Fibroblast of peridontal ligament (primary cell): ENCODE measurements at regions not wholly inside any gene's neighbourhood (a gene's known extent, or its start where the extent isn't known, plus 50 kb on each side); places are given as distances from the start of the nearest gene placed in this dataset.
A peak's percentile ranks its signal among the peaks of the same experiment; 100 is the strongest.

ENCODE experiments used
- DNase-seq: peaks from one replicate; pipeline ENCODE4 v3.0.0-alpha.2; 2010; ENCODE audit errors: extremely low read depth

DNA sequence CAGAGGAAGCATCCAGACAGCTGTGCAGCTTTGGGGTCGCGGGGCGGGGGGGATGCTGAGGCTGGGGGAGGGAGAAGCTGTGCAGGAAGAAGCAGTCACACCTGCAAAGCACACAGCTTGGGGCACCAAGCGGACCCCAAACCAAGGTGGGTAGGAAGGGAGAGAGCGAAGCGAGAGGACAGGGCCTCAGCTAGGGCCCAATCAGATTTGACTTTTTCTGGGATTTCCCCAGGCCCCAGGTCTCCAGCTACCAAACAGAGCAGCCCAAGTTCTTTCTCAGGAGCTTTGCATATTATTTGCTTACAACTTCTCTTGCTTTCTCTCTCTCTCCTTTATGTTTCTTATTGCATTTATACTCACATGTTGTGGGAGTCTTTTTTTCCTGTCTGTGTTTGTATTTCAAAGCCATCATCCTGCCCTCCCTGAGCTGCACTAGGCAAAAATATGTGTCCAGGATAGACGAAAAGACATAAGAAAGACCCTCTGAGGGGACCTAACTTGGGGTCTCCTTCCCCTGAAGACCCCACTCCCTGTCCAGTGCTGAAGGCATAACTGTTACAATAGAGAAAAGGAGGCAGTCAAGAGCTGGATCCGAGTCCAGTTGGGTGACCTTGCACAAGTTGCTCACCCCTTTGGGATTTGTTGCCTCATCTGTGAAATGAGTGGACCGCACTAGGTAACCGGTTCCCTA is 50.6 kb upstream of the SMNDC1 start:
- no peak for DNase-seq

DNA sequence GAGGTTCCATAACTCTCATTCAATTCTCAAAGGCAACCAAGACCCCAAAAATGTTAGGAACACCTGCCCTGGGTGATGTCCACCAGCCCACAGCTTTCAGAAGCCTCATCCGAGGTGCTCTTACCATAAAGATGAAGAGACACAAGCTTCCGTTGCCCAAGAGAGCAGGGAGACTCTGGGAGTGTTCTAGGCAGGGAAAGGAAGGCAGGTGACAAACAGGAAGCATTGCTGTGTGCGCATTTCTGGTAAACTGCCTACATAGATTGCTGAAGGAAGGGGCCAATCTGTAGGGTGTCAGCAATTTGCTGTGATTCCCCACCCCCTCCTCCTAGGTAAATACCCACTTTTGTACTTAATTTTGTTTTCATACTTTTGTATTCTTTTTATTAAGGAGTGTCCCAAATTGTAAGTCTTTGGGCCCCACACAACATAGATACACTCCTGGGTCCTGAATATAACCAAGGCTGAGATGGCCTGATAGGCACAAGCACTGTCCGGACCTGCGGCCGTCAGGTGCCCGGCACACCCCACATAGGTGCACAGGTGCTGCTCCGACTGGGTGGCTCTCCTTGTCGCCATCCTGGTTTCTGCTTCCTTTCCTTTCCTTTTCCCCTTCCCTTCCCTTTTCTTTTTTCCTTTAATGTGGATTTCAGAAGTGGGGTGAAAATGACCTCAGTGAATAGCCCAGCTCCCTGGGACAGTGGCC is 51.4 kb upstream of the SMNDC1 start:
- DNase-seq, result no peak

DNA sequence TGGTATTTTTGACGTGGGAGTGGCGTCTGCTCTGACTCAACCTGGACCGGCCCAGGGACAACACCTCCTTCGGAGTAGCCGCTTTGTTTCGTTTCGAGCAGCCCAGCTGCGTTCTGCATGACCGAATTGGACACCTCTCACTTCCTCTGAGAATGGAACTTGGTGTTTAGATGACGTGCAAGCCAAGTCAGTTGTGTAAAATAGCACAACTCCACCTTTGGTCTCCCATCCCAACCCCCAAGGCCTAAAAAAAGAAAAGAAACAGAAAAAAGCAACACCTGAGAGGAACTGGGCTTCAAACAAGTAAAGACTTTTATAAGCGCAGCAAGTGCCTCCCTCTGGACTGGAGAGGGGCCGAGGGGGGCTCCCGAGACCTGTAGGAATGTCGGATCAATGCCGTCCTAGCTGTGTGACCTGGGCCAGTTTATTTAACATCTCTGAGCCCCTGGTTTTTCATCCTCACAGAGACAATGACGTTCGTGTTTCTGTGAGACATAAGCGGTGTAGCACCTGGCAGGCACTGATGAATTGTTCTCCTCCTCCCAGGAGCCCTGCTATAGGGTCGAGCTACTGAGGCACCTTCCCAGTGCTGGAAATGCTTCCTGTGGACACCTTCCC is 52.0 kb upstream of the SMNDC1 start:
- DNase-seq, result no peak

DNA sequence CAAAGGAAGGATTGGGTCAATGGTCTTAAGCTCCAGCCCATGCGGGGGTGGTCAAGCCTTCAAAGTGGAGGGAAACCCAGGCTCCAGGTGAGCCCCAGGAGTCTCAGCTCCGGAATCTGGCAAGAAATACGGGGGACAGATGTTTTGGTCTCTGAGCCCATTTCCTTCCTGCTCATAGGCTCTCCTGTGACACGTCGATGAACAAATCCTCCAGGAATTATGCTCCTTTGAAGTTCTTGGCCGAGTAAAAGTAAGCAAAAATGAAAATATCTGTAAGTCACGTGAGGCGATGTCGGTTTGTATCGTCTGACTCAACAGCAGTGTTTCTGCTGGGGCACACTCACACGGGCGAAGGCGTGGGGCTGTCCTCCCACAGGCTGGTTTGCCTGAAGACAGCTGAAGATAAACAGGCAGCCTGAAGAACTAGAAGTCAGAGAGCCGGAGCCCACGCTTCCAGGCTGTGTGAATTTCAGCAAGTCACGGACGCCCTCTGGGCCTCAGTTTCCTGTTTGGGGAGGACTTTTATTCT is 52.6 kb upstream of the SMNDC1 start:
- peak; percentile 92 for DNase-seq

DNA sequence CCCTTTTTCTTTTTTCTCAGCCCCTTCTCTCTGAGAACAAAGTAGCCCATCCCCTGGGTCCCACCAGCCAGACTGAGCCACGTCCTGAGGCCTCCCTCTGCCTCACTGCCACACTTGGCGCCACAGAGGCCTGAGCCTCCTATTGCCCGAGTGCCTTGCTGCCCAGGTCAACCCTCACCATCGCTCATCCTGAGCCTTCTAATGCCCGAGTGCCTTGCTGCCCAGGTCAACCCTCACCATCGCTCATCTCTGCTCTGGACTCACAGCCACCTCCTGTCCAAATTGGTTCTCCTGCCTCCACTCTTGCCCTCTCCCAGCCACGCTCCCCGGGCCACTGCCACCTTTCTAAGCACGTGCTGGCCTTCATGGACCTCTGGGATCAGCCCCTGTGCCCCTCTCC is 53.2 kb upstream of the SMNDC1 start:
- DNase-seq, result no peak

DNA sequence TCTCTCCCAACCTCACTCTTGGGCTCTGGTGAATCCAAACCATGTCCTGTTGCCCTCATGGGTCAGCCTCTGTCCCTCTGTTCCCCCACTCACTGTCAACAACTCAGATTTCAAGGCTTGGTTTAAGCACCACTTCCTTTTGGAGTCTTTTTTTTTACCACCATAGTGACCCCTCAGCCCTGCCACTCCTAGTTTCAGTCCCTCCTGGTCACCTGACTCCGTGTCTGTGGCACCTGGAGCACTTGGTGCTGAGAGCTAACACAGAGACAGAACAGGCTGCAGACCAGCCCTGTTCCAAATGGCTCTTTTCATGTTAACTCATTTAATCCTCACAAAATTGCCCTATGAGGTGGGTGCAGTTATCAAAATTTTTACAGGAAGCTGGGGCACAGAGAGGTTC is 53.6 kb upstream of the SMNDC1 start:
- DNase-seq, result no peak

DNA sequence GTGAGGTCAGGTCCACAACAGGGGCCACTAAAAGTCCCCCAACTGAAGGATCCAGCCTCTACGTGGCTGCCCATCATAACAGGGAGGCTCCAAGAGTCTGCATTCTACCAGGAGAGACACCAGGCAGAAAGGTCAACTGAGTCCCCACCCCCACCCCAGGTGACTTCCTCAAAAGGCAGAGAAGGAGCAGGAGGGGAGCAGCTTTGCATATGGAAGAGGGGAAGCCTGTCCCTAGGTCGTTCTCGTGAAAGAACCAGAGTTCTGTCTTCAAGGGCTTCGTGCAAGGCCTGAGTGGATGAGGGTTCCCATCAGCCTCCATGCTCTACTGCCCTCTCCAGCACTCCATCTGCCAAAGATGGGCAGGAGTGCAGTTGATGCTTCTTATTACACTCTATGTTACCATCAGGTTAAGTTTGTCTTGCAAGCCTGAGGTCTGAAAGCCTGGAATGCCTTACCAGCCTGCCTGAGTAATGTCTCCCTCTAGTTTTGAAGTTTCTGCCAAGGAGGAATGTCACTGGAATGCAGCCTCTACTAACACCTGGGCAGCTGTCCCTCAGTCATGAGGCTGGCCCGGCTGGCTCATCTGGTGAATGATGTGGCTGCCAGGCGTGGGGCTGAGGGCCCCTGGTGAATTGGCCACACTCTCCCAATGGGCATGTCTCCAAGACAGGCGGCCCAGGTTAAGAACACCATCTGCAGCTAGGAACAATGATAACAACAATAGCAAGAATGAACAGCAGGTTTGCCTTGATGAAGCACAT is 54.3 kb upstream of the SMNDC1 start:
- DNase-seq, result no peak

DNA sequence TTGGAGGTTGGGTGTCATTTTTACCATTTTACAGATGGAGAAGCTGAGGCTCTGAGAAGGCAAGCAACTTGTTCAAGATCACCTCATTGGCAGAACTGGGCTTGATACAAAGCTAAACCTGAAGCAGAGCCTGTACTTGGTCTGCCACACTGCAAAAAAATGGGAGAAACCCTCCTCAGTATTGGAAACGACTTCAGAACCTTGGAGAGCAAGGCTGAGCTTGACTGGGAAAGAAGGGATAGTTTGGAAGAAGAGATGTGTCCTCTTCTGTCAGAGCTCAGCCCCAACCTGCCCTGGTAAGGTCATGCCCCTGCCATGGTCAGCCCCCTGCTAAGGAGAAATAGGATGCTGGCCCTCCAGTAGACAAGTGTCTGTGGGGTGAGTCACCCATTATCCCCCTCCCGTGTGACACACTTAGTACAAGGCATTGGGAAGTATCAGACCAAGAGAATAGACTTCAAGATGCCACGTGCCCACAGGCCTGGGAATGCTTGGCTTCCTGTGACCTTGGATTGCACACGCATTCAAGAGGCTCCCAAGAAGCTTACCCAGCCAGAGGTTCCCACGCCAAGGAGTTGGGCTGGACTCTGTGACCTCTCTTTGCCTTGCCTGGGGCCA is 56.2 kb upstream of the SMNDC1 start:
- no peak for DNase-seq

DNA sequence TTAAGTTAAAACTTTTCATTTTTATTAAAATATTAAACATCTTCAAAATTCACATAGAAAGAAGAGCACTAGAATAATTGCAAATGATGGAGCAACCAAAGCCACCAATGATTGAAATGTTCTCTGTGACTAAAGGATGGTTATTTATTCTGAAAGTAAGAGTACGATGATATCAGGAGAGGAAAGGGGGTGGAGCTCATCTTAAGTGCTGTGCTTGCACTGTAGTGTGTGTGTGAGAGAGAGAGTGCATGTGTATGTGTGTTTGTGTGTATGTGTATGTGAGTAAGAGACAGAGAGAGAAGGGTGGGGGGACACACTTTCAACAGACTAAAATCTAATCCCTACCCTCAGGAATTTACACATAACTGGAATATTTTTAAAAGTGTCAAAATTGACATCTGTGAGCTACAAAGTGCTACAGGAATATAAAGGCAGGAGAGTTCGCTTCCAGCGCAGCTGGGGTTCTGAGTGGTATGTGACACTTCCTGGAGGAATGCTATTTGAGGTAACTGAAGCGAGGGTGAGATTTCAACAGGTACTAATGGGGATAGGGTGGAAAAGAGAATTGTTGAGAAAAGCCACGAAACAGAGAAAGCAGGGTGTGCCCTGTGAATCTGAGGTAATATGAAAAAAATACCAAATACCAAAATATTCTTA is 57.2 kb upstream of the SMNDC1 start:
- DNase-seq, result no peak

DNA sequence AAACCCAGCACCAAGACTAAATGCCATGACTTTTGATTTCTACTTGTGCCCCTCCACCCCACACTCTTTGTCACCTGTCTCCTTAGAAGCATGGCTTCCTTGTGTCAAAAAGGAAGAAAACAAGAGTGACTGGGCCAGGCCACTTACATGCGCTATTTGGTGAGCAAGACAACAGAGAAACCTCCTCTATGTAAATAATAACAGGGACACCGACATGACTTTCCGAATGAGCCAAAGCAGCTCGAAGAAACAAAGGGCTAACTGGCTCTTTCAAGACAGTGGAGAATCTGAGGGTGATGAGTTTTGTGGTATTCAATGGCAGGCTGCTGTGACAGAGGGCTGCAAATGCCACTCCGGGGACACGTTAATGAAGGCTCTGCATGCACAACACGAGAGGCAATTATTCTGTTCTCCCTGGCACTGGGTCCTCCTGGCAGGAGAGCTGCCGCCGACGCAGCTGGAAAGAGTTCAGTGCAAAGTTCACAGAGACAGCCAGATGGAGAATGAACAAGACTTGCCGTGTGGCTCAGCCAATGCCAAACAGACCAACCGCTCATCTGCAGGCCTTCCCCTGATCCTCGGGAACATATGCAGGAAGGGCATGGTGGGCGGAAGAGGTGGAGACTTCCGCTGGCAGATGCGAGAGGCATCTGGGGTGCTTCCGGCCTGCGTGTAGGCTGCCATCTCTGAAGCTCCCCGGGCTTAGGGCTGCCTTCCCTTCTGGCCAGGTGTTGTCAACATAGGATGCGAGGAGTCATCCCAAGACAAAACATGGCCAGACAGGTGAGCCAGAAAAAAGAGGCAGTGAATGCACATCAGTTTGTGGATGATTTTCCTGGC is 59.1 kb upstream of the SMNDC1 start:
- no peak for DNase-seq

DNA sequence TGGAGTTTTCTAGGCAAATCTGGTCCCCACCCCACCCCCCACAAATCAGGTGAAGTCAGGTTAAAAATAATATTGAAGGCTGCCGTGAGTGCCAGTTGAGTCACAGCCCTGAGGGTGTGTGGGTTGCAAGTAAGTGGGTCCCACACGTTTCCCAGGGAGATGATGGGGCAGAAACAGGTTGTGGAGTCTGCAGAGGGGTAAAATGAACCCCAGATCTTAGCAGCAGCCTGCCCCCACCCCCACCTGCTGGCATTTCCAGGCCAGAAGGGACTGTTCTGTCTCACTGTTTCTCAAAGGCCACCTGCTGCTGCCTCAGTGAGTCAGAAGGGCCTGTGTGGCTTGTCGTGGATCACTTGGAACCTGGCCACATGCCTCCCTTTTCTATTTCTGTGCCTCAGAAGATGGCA is 59.8 kb upstream of the SMNDC1 start:
- no peak for DNase-seq

DNA sequence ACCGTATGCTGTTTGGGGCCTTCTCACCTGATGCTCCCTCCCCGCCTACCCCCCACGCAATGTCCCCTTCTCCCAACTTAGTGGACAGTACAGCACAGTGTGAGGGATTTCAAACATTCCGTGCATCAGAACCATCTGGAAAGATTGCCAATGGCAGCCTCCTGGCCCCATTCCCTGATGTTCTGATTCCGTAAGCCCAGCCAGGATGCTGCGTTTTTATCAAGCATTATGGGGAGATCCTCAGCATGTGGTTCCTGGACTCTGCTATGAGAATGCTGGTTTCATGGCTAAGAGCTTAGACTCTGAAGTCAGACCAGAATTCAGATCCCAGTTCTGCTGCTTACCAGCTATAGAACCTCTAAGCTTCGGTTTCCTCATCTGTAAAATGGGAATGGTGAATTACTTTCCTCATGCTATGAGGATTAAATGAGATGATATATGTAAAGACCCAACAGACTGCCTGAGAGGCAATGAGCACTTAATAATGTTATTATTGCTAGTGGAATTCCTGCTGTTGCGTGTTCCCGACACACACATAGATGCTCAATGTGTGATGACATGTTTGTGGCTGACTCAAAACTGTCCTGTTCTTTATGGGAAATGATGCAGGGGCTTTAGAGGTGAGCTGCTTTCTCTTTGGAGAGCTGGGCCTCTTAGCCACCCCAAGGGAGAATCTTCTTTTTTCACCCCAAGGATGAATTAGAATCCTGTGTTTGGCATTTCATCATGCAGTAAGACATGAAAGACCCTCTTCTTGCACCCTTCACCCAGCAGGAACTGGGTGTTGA is 60.8 kb upstream of the SMNDC1 start:
- no peak for DNase-seq

DNA sequence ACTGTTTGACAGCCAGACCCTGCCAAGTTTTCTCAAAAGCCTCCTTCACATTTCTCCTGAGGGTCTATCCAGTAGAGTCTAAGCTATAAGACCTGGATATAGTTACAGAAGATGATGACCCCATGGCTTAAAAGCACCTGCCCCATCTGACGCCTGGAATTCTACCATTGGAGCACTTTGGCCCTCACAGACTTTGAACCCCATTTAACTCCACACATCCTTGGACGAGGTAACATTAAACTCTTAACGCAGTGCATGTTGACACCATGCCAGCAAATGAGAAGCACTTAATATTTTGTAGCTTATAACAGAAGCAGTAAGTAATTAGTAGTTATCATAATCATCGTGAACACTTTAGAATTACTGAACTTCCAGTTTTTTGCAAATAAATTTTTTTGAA is 61.9 kb upstream of the SMNDC1 start:
- no peak for DNase-seq

DNA sequence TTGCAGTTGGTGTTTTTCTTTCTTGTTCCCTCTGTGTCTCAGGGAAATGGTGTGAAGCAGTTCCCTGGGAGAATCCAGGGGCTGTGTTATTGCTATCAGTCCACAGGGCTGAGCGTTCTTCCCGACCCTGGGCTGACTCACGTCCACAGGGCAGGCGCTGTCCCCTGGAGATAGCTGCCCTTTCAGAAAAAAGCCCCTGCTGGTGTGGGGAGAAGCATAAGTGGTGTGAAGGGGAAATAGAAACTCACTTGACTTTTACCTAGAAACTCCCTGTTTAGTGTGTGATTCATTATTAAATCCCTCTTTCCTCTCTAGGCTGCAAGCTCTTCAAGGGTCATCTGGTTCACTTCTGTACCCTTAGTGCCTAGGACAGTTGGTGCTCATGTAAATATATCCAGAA is 63.3 kb upstream of the SMNDC1 start:
- no peak for DNase-seq

DNA sequence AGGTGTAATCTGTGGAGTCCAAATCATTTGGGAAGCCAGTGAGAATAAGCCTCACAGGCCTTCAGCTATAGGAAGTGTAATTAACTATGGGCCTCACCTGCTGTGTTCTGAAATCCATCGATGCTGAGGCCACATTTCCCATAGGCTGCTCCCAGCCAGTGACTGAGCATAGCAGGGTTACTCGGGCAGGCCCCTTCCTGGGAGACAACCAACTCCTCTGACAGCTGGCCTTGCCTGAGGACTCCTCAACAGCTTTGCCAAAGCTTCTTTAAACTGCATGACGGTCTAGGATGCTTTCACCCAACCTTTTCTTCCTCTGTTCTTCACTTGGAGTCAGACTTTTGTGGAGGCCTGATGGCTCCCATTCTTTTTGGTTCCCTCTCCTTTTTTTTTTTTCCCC is 63.8 kb upstream of the SMNDC1 start:
- DNase-seq, result no peak

DNA sequence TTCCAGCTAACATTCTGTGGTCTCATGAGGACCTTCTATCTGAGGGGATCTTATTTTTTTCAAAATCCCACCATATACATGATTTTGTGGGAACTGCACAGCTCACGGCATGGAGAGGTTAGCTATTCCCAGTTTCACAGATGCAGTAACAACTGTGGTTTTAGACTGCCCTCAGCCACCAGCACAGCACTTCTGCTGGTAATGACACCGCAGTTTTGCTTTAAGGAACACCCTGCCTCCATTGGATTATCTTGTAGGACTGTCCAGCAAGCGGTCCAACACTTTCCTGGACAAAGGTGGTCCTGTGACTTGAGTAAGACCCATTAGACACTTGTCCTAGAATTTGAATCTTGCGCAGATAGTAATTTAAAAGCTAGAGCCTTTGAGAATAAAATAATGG is 65.3 kb upstream of the SMNDC1 start:
- DNase-seq, result no peak

DNA sequence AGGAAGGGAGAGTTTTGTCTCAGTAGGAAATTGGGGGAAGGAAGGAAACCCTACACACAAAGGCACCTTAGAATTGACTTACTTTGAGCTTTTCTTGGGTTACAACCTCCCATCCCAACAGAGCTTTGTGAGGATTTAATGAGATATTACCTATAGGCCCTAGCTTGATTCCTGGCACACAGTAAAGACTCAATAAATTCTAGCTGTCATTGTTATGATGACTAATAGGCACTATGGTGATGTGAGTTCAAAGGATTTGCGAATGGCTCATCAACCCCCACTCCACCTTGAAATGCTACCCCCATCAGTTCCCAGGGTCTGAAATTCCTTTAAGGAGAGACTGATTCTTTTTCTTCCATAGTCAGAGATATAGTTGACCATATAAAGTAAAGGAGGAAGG is 67.9 kb upstream of the SMNDC1 start:
- no peak for DNase-seq

DNA sequence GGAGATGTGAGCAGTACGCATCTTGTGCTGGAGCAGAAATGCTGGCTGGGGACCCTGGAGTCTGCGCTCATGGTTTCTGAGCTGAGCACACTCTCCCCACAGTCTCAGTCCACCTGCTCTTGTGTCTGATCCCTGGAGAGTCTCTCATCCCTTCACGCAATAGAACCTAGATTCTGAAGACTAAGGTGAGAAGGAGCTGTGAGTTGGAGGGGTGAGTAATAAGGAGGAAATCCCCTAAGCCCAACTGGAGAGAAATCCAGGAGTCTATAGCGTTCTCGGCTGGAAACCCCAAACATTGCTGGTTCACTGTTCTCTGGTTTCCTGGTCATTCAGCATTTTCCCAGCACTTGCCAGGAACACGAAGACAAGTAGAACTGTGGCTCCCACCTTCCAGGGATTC is 68.3 kb upstream of the SMNDC1 start:
- no peak for DNase-seq

DNA sequence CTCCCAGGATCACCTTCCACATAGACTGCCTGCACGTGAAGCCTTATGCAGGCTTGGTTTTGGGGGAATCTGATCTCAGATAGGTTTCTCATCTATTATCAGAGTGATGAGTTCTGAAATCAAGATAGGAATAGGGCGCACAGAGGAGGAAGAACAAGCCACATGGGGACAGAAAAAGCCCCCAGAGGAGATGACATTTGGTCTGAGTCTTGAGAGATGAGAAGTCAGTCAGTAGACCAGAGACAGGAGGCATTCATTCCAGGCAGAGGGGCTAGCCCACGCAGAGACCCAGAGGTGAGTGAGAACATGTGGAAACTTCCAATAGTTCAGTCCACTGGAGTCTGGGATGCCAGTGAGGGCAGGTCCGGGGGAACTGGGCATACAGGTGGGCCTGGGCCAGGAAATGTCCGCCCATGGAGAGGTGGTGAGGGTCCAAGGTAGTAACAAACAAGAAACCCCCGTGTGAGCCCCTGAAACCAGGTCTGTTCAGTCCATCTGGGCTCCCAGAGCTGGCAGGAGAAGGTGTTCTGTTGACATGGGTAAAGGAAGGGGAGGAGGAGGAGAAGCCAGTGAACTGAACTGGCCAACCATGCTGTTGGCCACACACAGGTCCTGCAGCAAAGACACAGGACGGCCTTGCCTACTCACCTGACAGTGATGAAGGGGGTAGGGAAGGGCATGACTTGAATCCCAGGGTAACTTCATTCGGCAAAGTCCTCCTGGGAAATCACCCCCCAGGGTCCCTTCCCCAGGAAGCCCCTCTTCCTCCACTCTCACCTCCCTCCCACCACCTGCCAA is 69.3 kb upstream of the SMNDC1 start:
- no peak for DNase-seq
